GM23338 (cell line): ENCODE measurements at regions not wholly inside any gene's neighbourhood (a gene's known extent, or its start where the extent isn't known, plus 50 kb on each side); places are given as distances from the start of the nearest gene placed in this dataset.
"Not testable (repeated sequence)": the region's sequence is repeated elsewhere in the genome, so short reads cannot be mapped to it uniquely, and the experiment has no call there.

ENCODE experiments used
- CREB1 ChIP-seq: fragments of 250-450 bp; sonication (Bioruptor Pico); IDR thresholded peaks from 2 replicates; pipeline ENCODE4 v1.5.0; 2020; ENCODE audit warnings: low read depth, mild to moderate bottlenecking, moderate library complexity
- EZH2 ChIP-seq: fragments of 200-600 bp; sonication (generic); IDR thresholded peaks from one replicate; pipeline ENCODE4 v1.8.0; 2017; ENCODE audit warnings: antibody characterized with exemption, mild to moderate bottlenecking, low read depth; ENCODE audit not compliant: unreplicated experiment
- EZH2phosphoT487 ChIP-seq: fragments of 200-600 bp; sonication (generic); IDR thresholded peaks from one replicate; pipeline ENCODE4 v1.8.1; 2018; ENCODE audit warnings: antibody characterized with exemption; ENCODE audit not compliant: unreplicated experiment
- JUNB ChIP-seq: IDR thresholded peaks from one replicate; pipeline ENCODE4 v1.6.1; 2016; ENCODE audit warnings: antibody characterized with exemption; ENCODE audit not compliant: unreplicated experiment
- NANOG ChIP-seq: IDR thresholded peaks from 2 replicates; pipeline ENCODE4 v1.6.1; 2016; ENCODE audit warnings: antibody characterized with exemption, borderline replicate concordance
- POLR2AphosphoS5 ChIP-seq: IDR thresholded peaks from 2 replicates; pipeline ENCODE4 v1.6.1; 2016; ENCODE audit warnings: antibody characterized with exemption, low read depth
- REST ChIP-seq: IDR thresholded peaks from one replicate; pipeline ENCODE4 v1.6.1; 2018; ENCODE audit warnings: antibody characterized with exemption; ENCODE audit not compliant: unreplicated experiment
- STAT1 ChIP-seq: IDR thresholded peaks from one replicate; pipeline ENCODE4 v1.6.1; 2016; ENCODE audit warnings: antibody characterized with exemption; ENCODE audit not compliant: unreplicated experiment
- ZNF114 ChIP-seq: fragments of 250-450 bp; sonication (Bioruptor Pico); IDR thresholded peaks from 2 replicates; pipeline ENCODE4 v1.5.0; 2020; ENCODE audit warnings: mild to moderate bottlenecking, moderate library complexity
- ZNF331 ChIP-seq: fragments of 250-450 bp; sonication (Bioruptor Pico); IDR thresholded peaks from 2 replicates; pipeline ENCODE4 v1.5.0; 2020; ENCODE audit warnings: low read depth, mild to moderate bottlenecking, moderate library complexity
- ZNF462 ChIP-seq: fragments of 250-450 bp; sonication (Bioruptor Pico); IDR thresholded peaks from 2 replicates; pipeline ENCODE4 v1.5.0; 2020; ENCODE audit warnings: mild to moderate bottlenecking, moderate library complexity
- TF ChIP-seq, protein P1 (sequence below), 2 experiments: fragments of 200-600 bp in 1 of 2; sonication (generic) in 1 of 2; conservative IDR thresholded peaks; 2 replicates each; pipeline versions ENCODE4 v1.5.1 to v1.6.1; 2016 to 2017; ENCODE audit warnings: antibody characterized with exemption in 2 of 2, low read depth in 2 of 2, mild to moderate bottlenecking in 2 of 2, moderate library complexity in 1 of 2
- TF ChIP-seq, protein P2 (sequence below): IDR thresholded peaks from 2 replicates; pipeline ENCODE4 v1.6.1; 2016; ENCODE audit warnings: antibody characterized with exemption

- TF ChIP-seq, protein P1, sequence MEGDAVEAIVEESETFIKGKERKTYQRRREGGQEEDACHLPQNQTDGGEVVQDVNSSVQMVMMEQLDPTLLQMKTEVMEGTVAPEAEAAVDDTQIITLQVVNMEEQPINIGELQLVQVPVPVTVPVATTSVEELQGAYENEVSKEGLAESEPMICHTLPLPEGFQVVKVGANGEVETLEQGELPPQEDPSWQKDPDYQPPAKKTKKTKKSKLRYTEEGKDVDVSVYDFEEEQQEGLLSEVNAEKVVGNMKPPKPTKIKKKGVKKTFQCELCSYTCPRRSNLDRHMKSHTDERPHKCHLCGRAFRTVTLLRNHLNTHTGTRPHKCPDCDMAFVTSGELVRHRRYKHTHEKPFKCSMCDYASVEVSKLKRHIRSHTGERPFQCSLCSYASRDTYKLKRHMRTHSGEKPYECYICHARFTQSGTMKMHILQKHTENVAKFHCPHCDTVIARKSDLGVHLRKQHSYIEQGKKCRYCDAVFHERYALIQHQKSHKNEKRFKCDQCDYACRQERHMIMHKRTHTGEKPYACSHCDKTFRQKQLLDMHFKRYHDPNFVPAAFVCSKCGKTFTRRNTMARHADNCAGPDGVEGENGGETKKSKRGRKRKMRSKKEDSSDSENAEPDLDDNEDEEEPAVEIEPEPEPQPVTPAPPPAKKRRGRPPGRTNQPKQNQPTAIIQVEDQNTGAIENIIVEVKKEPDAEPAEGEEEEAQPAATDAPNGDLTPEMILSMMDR (conservative IDR thresholded peaks at IDR 0.05; ENCODE audit: low read depth in 2 of 2) = not testable (repeated sequence)
- TF ChIP-seq EZH2; ZNF331 (CRISPR knock-in tag); POLR2AphosphoS5; JUNB; REST; EZH2phosphoT487; NANOG; ZNF114 (CRISPR knock-in tag); CREB1 (CRISPR knock-in tag); STAT1; ZNF462: not testable (repeated sequence)
- TF ChIP-seq, protein P2, sequence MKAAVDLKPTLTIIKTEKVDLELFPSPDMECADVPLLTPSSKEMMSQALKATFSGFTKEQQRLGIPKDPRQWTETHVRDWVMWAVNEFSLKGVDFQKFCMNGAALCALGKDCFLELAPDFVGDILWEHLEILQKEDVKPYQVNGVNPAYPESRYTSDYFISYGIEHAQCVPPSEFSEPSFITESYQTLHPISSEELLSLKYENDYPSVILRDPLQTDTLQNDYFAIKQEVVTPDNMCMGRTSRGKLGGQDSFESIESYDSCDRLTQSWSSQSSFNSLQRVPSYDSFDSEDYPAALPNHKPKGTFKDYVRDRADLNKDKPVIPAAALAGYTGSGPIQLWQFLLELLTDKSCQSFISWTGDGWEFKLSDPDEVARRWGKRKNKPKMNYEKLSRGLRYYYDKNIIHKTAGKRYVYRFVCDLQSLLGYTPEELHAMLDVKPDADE = not testable (repeated sequence)
Observed at GRCh38 chr9:64016246-64016645, 1268.8 kb downstream of the FOXD4L5 start.
